GM12872 (cell line): ENCODE measurements at regions not wholly inside any gene's neighbourhood (a gene's known extent, or its start where the extent isn't known, plus 50 kb on each side); places are given as distances from the start of the nearest gene placed in this dataset.

ENCODE experiments used
- TF ChIP-seq, protein P1 (sequence below): IDR thresholded peaks from 3 replicates; pipeline ENCODE4 v1.5.1; 2011; ENCODE audit warnings: low read depth, mild to moderate bottlenecking, low read length, moderate library complexity; ENCODE audit not compliant: insufficient read depth

DNA sequence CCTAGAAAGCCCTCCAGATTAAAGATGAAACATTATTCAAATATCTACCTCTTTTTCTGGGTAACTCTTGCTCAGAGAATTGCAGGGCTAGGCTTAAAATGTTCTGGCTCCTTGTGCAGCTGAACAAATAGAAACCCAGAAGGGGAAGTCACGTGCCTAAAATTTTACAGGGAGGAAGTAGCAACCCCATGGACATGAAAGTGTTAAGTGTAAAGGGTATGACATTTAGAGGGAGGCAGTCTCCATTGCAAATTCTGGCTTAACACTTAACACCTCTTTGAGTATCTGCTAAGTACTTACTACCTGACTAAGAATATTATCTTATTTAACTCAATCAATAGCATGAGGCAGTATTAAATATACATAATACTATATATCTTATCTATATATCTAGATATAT is 376.1 kb upstream of the ERCC4 start:
- TF ChIP-seq, protein P1, sequence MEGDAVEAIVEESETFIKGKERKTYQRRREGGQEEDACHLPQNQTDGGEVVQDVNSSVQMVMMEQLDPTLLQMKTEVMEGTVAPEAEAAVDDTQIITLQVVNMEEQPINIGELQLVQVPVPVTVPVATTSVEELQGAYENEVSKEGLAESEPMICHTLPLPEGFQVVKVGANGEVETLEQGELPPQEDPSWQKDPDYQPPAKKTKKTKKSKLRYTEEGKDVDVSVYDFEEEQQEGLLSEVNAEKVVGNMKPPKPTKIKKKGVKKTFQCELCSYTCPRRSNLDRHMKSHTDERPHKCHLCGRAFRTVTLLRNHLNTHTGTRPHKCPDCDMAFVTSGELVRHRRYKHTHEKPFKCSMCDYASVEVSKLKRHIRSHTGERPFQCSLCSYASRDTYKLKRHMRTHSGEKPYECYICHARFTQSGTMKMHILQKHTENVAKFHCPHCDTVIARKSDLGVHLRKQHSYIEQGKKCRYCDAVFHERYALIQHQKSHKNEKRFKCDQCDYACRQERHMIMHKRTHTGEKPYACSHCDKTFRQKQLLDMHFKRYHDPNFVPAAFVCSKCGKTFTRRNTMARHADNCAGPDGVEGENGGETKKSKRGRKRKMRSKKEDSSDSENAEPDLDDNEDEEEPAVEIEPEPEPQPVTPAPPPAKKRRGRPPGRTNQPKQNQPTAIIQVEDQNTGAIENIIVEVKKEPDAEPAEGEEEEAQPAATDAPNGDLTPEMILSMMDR = no peak

DNA sequence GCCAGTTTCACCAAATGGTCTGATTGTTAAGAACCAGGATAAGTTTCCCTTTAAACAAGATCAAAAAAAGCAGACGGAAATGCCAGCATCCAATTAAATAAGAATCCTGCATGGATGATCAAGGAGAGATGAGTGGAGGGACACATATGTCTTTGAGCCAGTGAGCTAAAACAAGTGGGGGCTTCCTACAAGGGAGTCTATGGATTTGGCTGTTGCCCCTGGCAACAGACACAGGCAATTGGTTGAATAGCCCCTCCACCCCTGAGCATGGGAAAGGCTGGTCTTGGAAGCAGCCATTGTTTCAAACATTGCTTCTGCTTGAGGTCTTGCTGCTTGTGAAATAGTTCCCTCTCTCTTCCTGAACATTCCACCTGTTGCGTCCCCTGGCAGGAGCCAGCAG is 374.7 kb upstream of the ERCC4 start:
- TF ChIP-seq, protein P1 = no peak

DNA sequence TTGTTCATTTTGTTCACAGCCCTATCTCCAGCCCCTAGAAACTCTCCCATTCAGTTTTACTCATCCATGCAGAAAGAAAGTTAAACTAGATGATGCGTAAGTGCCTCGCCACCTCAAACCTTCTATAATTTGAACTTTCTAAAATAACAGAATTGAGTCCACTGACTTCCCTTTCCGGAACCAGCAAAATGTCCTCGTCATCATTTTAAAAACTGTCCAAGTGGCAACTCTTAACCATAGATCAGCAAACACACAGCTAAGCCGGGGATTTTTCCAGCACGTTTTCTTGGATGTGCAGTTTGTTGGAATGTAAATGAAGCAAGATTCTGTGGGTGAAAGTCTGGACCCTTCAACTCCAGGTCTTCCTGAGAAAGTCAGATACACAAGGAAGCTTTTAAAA is 369.7 kb upstream of the ERCC4 start:
- TF ChIP-seq, protein P1 = no peak

DNA sequence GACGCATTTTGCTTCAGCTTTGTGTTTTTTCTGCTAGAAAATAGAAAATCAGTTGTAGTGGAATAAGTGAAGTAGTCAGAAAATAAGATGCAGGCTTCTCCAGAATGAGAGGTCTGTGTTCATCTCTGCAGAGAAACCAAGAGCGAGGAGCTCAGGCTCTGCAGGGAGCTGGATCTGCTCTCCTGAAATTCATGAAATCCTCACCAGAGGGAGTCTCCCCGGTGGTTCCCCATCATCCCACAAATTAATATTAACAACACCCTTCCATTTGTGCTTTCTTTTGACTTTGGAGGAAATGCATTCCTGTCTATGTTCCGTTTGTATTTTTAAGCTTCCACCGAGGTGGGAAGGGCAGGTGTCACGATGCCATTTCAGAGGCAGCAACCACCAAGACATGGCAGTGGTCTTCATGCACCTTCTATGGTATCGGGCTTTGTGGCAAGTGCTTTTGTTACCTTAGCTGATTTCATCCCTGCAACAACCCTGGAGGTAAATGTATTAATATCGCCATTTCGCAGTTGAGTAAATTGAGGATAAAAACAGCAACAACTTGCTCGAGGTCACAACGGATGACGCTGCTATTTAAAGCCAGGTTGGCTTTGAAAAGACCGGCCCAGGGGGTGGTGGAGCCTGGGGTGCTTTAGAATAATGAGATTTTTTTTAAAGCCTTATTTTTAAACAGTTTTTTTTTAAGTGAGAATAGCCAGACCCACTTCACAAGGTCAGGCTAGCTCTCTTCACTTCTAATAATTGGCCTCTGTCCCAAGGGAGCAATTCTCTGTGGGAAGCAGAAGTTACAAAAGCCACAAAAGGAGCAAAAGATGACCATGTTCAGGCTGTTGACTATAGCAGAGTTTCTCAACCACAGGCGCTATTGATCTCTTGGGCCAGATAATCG is 367.6 kb upstream of the ERCC4 start:
- TF ChIP-seq, protein P1 = no peak

DNA sequence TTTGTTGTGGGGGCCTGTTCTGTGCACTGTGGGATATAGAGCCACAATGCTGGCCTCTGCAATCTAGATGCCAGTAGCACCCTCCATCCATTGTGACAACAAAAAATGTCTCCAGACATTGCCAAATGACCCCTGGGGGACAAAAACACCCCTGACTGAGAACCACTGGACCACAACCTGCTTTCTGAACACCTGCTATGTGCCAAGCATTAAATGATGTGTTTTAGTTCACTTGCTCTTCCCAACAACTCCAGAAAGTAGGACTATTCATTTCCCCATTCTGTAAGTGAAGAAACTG is 367.0 kb upstream of the ERCC4 start:
- TF ChIP-seq, protein P1 = no peak

DNA sequence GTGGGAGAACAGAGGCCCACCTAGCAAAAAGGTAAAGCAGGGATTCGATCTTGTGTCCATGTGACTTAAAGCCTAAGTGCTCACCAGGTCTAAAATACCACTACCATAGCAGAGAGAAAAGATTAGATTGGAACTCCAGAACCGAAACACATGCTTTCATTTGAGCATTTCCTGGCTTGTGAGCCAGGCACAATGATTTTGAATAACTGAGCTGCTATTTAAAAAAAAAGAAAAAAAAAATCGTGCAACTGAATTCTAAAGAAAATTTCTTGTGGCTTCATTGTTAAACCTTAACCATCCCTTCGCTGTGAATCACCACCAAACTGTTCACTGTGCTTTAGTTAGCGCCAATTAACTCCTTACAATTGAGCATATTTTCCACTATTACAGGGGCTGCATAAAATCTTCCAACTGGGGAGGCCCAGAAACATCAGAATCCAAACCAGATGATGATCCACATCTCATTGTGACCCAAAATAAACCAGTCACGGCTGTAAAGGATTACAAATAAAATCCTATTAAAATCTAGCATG is 366.4 kb upstream of the ERCC4 start:
- TF ChIP-seq, protein P1 = no peak

DNA sequence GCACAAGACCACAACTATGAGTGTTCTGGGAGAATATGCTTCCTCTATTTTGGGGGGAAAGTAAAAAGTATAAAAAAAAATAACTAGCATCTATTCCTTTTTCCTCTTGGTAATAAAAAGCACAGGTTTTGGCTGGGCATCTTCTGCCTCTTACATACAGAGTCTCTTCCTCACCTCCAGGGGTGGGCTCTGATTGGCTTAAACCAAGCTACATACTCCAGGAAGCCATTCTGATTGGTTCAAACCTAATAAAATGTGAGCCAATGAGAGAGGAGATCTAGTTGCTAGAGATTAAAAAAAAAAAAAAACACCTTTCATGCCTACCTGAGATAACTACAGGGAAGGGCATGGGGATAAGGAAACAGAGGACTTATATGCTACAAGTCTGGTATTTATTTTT is 365.9 kb upstream of the ERCC4 start:
- TF ChIP-seq, protein P1 = no peak
